ENCODE measurements at regions not wholly inside any gene's neighbourhood (a gene's known extent, or its start where the extent isn't known, plus 50 kb on each side); places are given as distances from the start of the nearest gene placed in this dataset.

DNA sequence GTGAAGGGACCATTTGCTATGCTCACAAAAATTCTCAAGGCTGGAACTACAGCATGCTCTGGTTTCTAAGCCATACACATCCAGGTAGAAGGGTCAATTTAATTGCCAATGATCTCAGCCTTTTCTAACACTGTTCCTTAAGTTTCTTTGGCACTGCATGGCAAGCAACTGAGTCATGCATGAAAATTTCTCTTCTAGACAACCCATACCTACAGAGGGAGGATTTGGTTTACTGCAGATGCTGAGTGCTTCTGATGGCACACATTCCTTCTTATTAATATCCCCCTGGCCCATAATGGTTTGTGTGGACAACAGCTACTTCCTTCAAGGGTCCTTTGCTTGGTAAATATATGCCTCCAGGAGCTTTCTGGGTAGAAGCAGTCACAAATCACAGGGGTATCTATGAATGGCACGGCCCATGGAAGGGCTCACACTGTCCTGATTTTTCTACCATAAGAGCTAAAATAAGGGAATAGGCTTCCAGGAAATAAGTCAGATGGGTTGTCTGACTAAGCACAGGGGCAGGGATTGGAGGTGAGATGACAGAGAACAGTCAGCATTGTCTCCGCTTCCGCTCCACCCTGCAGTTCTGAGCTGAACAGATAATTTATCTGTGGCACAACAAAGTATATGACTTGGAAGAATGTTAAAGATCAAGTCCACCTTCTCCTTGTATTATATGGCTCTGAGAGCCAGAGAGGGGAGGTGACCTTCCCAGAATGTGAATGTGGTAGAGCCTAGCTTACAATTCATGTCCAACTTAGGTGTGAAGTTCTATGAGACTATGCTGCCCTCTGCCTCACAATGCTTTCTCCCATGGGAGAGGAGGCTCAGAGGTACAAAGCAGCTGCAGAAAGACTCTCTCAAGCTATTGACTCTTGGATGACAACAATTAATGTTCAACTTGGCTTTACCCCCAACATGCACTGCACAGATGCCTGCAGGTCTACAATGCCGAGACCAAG, 199.2 kb upstream of the TNP1 start:
- DNase-seq (ENCODE audit: low read depth in 3 of 3, low spot score in 1 of 3): no peak

DNA sequence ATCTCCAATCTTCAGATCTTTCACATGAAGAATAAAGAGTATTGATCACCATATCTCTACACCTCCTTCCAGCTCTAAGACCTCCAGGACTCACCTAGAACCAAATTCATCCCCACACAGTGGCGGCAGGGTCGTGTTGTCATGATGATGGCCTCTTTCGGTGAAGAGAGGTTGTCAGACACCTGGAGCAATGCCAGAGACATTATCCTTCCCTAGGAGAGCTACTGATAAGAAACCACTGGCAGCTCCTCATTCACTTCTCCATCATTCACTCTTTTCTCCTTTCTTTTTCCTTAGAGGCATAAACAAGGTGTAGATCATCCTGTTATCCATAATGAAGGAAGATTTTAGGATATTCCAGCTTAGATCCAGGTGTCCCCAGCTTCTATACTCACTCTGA, 197.9 kb upstream of the TNP1 start:
- no peak for DNase-seq (ENCODE audit: low read depth in 3 of 3, low spot score in 1 of 3)

DNA sequence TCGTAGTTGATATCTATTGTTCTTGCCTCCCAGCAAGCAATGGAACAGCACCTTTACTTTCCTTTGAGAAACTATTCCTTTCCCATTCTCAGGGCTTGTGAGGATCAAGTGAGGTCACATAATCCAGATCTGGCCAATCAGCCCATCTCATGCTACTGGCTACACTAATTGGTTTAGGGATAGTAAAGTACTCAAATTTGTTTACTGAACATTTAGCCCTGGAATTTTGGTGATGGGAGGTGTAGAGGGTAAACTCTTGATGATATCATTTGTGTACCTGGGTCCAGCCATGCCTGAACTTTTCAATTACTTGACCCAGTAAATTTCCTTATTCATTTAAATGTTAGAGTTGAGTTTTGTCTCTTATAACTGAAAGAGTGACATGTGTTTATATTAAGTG, 195.8 kb upstream of the TNP1 start:
- DNase-seq (ENCODE audit: low read depth in 3 of 3, low spot score in 1 of 3): no peak

DNA sequence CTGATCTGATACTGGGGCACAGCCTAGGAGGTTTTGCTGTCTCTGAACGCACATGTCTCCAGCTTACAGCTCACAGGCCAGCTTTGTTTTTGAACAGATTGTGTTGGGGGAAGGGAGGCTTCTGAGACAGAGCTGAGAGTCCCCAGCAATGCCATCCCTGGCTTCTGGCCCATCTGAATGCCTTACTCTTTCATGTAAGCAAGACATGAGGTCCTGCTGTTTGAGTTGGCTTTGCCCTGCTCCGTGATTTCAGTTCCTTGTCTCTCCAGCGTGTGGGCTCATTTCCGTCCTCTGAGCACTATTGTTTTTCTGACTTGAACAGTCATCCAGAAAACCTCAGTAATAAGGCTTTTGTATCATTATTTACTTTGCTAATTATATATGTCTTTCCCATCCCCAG, 194.9 kb upstream of the TNP1 start:
- DNase-seq (ENCODE audit: low read depth in 3 of 3, low spot score in 1 of 3): no peak

- DNase-seq (ENCODE audit: low read depth in 3 of 3, low spot score in 1 of 3): no peak
Measured at GRCh38 chr2:217052856-217053577, 193.2 kb upstream of the TNP1 start.

- no peak for DNase-seq (ENCODE audit: low read depth in 3 of 3, low spot score in 1 of 3)
Measured at GRCh38 chr2:217051416-217051815, 191.6 kb upstream of the TNP1 start.

- no peak for DNase-seq (ENCODE audit: low read depth in 3 of 3, low spot score in 1 of 3)
Measured at GRCh38 chr2:217049956-217050355, 190.1 kb upstream of the TNP1 start.

GRCh38 chr2:217049422-217049821, 189.6 kb upstream of the TNP1 start:
- no peak for DNase-seq (ENCODE audit: low read depth in 3 of 3, low spot score in 1 of 3)

DNA sequence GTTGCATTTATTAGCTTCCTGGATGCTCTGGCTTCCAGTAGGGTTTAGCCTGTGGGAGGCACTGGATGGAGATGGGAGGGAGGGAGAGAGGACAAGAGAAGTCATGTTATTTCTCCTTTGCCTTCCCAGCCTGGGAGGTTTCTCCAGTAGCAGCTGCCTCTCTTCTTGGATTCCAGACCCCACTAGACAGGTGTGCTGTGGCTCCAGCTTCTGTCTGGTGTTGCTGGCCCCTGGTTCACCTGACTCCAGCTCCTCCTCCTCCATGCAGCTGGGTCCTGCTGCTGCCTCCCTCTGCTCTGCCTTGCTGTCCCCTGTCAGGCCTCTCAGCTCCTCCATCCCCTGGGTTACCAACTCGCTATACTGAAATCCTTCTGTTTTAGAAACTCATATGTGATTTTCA, 188.9 kb upstream of the TNP1 start:
- no peak for DNase-seq (ENCODE audit: low read depth in 3 of 3, low spot score in 1 of 3)

GRCh38 chr2:217047631-217048030, 187.8 kb upstream of the TNP1 start:
- DNase-seq (ENCODE audit: low read depth in 3 of 3, low spot score in 1 of 3): no peak

DNA sequence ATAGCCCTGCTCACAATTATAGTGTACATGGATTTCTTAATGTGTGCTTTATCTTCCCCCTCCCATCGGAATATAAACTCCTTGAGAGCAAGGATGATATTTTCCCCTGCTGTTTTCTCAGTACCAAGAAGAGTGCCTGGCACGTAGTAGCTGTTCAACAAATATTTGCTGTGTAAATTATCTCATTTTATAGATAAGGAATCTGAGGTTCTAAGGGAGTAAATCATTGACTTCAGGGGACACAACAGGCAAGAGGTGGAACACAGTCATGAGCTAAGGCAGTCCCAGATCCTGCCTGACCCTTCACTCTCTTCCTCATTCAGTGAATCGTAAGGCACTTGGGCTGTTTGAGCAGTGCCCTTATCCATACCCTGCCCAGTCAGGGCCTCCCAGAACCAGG, 187.3 kb upstream of the TNP1 start:
- no peak for DNase-seq (ENCODE audit: low read depth in 3 of 3, low spot score in 1 of 3)

- no peak for DNase-seq (ENCODE audit: low read depth in 3 of 3, low spot score in 1 of 3)
Measured at GRCh38 chr2:217045700-217046475, 186.0 kb upstream of the TNP1 start.

DNA sequence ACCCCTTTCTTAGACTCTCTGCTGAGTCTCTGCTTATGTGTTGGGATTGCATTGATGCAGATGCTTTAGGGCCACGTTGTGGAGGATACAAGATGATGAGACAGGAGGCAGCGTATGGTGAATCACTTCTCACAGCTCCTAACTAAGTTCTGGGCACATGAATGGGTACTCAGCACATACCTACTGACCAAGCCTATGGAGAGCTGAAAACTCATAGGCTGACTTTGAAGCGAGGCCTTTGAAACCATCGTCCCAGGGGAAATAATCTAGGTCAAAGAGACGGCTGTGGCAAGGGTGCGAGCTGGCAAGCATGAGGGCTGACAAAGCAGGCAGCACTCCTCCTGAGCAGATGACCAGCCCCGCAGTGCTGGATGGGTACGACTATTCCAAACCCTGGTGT, 180.2 kb upstream of the TNP1 start:
- DNase-seq (ENCODE audit: low read depth in 3 of 3, low spot score in 1 of 3): no peak

DNA sequence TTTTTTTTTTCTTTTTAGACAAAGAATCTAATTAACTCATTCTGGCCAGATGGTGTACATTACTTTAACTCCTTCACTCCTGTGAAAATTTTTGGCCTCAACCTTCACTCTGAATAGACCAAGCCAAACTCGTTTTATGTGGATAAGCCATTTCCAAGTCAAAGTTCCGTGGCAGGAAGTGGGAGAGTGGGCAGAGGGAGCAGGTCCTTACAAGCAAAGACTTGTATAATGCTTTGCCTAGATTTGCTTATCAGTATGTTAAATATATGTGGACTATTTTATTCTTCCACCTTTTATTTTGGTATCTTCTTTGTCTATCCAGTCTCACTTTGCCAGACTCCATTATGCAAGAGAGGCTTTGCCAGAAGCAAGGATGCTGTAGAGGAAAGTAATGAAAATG, 178.1 kb upstream of the TNP1 start:
- DNase-seq (ENCODE audit: low read depth in 3 of 3, low spot score in 1 of 3): no peak

DNA sequence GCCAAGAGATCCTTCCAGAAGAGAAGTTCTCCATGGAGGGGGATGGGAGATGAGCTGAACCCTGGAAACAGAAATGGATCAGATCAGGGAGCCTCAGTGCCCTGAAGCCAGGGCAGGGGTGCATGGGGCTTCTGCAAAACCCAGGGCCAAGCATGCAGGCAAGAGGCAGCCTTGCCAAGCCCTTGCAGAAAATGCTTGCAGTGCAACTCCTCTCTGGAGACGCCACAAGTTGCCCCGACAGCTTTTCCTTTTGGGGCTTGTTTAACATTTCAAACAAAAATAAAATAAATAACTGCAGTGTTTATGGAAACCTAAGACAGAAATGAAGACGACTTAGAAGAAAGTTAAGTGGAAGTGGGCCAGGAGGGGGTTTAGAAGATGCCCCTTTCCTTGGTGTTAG, 177.5 kb upstream of the TNP1 start:
- no peak for DNase-seq (ENCODE audit: low read depth in 3 of 3, low spot score in 1 of 3)

DNA sequence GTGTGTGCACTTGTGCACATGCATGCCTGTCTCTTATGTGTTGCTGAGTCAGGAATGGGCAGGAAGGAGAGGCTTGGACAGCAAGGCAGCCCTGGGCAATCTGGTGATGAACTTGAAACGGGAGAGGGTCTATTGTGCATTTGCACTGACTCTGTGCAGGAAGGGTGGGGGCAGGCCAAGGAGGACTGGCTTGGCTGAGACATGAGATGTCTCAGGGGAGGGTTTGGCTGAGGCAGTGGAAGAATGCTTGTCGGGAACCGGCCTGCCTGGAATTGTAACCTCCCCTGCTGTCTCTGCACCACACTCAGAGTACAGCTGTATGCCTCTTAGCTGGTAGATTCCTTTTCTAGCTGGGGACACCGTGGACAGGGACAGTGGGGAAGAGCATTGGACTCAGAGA, 176.1 kb upstream of the TNP1 start:
- DNase-seq (ENCODE audit: low read depth in 3 of 3, low spot score in 1 of 3): no peak

GRCh38 chr2:217033186-217033585, 173.3 kb upstream of the TNP1 start:
- no peak for DNase-seq (ENCODE audit: low read depth in 3 of 3, low spot score in 1 of 3)

GRCh38 chr2:217031445-217031844, 171.6 kb upstream of the TNP1 start:
- DNase-seq (ENCODE audit: low read depth in 3 of 3, low spot score in 1 of 3): no peak

DNA sequence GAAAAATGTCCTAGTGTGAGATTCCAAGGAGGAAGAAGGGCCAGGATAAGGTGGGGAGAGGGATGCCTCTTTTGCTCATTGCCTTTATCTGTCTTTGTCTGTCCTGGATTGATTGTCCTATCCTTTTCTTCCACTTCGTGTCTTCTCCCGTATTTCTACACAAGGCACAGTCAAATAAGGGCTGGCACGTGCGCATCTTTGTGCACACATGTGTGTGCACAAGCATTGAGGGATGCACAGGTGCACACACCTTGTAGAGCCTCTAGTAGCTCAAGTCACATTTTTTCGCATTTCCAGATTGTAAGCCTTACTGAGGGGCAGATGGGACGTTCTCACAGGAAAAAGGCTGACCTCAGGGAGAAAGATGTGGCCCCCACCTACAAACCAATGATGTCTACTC, 170.2 kb upstream of the TNP1 start:
- no peak for DNase-seq (ENCODE audit: low read depth in 3 of 3, low spot score in 1 of 3)

GRCh38 chr2:217028128-217028527, 168.3 kb upstream of the TNP1 start:
- no peak for DNase-seq (ENCODE audit: low read depth in 3 of 3, low spot score in 1 of 3)

DNA sequence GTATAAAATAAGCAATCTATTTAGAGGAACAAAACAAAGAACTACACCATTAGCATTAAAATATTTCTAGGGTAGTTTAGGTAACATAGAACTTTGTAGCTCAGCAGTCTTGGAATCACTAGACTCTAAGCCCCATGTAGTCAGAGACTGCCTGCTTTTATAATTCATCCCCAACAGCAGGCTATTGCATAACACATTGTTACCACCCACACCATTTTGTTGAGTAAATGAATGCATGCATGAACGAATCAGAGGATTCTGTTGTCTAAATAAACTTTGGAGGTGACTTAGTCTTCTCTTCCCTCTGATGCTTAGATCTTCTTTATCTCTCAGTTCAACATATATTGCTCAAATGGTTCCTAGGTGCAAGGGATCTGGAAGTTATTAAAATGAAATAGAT, 167.6 kb upstream of the TNP1 start:
- DNase-seq (ENCODE audit: low read depth in 3 of 3, low spot score in 1 of 3): no peak

GRCh38 chr2:217026569-217026968, 166.7 kb upstream of the TNP1 start:
- DNase-seq (ENCODE audit: low read depth in 3 of 3, low spot score in 1 of 3): no peak

Data from stimulated activated CD4-positive, alpha-beta T cell treated with anti-CD3 and anti-CD28 coated beads, TNF-alpha, amount 100 ng/mL, for 1 hour (primary cell).